ENCODE measurements at regions not wholly inside any gene's neighbourhood (a gene's known extent, or its start where the extent isn't known, plus 50 kb on each side); places are given as distances from the start of the nearest gene placed in this dataset.

DNA sequence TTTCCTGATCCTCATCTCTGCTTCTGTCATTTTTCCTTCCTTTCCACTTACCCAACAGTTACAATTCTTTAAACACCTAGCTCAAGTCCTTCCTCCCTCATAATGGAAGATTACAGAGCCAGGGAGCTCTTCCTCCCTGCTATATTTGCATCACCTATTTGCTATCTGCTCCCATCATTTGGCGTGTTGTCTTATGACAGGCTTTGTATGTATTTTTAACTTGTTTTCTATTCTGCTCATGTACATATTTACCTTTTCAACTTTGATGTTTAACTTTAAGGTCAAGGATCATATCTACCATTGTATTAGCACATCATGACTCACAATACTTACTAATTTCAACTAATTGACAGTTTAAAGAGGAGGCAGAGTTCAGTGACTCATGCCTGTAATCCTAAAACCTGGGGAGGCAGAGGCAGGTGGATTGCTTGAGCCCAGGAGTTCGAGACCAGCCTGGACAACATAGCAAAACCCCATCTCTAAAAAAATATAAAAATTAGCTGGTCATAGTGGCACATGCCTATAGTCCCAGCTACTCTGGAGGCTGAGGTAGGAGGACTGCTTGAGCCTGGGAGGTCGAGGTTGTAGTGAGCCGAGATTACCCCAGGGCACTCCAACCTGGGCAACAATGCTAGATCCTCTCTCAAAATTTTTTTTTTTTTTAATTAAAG lies 92.5 kb upstream of the FOXN2 start (continued):
- TF ChIP-seq ZNF329 (CRISPR knock-in tag; IDR thresholded peaks at IDR 0.05; ENCODE audit: low read depth), result no peak
- TF ChIP-seq NR2F1 (CRISPR knock-in tag; IDR thresholded peaks at IDR 0.05), result peak; percentile 99 to 100
- TF ChIP-seq TOE1 (CRISPR knock-in tag; IDR thresholded peaks at IDR 0.05), result peak; percentile 98
- TF ChIP-seq SMAD1 (CRISPR knock-in tag; IDR thresholded peaks at IDR 0.05; ENCODE audit: borderline replicate concordance, low read depth), result no peak
- TF ChIP-seq HOXA9 (CRISPR knock-in tag; IDR thresholded peaks at IDR 0.05; ENCODE audit: borderline replicate concordance), result peak; percentile 67; the same call in 1 of the 2 replicates
- peak; percentile 93; the same call in 1 of the 2 replicates for TF ChIP-seq ZNF317 (CRISPR knock-in tag; IDR thresholded peaks at IDR 0.05)
- TF ChIP-seq ZNF264 (CRISPR knock-in tag; IDR thresholded peaks at IDR 0.05), result peak; percentile 91
- TF ChIP-seq ZNF33A (CRISPR knock-in tag; IDR thresholded peaks at IDR 0.05; ENCODE audit: borderline replicate concordance), result peak; percentile 99; the same call in 1 of the 2 replicates
- TF ChIP-seq, protein P1, sequence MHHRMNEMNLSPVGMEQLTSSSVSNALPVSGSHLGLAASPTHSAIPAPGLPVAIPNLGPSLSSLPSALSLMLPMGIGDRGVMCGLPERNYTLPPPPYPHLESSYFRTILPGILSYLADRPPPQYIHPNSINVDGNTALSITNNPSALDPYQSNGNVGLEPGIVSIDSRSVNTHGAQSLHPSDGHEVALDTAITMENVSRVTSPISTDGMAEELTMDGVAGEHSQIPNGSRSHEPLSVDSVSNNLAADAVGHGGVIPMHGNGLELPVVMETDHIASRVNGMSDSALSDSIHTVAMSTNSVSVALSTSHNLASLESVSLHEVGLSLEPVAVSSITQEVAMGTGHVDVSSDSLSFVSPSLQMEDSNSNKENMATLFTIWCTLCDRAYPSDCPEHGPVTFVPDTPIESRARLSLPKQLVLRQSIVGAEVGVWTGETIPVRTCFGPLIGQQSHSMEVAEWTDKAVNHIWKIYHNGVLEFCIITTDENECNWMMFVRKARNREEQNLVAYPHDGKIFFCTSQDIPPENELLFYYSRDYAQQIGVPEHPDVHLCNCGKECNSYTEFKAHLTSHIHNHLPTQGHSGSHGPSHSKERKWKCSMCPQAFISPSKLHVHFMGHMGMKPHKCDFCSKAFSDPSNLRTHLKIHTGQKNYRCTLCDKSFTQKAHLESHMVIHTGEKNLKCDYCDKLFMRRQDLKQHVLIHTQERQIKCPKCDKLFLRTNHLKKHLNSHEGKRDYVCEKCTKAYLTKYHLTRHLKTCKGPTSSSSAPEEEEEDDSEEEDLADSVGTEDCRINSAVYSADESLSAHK (CRISPR knock-in tag; IDR thresholded peaks at IDR 0.05; ENCODE audit: borderline replicate concordance), result no peak
- no peak for TF ChIP-seq ZBTB8A (CRISPR knock-in tag; IDR thresholded peaks at IDR 0.05; ENCODE audit: borderline replicate concordance, low read depth)
- TF ChIP-seq ZZZ3 (CRISPR knock-in tag; IDR thresholded peaks at IDR 0.05; ENCODE audit: borderline replicate concordance), result no peak
- peak; percentile 60 for TF ChIP-seq ELF1 (CRISPR knock-in tag; IDR thresholded peaks at IDR 0.05)
- TF ChIP-seq, protein P2, sequence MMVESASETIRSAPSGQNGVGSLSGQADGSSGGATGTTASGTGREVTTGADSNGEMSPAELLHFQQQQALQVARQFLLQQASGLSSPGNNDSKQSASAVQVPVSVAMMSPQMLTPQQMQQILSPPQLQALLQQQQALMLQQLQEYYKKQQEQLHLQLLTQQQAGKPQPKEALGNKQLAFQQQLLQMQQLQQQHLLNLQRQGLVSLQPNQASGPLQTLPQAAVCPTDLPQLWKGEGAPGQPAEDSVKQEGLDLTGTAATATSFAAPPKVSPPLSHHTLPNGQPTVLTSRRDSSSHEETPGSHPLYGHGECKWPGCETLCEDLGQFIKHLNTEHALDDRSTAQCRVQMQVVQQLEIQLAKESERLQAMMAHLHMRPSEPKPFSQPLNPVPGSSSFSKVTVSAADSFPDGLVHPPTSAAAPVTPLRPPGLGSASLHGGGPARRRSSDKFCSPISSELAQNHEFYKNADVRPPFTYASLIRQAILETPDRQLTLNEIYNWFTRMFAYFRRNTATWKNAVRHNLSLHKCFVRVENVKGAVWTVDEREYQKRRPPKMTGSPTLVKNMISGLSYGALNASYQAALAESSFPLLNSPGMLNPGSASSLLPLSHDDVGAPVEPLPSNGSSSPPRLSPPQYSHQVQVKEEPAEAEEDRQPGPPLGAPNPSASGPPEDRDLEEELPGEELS (CRISPR knock-in tag; IDR thresholded peaks at IDR 0.05), result peak; percentile 100
- peak; percentile 99 for TF ChIP-seq JUN (CRISPR knock-in tag; IDR thresholded peaks at IDR 0.05)
- TF ChIP-seq, protein P3, sequence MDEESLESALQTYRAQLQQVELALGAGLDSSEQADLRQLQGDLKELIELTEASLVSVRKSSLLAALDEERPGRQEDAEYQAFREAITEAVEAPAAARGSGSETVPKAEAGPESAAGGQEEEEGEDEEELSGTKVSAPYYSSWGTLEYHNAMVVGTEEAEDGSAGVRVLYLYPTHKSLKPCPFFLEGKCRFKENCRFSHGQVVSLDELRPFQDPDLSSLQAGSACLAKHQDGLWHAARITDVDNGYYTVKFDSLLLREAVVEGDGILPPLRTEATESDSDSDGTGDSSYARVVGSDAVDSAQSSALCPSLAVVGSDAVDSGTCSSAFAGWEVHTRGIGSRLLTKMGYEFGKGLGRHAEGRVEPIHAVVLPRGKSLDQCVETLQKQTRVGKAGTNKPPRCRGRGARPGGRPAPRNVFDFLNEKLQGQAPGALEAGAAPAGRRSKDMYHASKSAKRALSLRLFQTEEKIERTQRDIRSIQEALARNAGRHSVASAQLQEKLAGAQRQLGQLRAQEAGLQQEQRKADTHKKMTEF (CRISPR knock-in tag; IDR thresholded peaks at IDR 0.05), result peak; percentile 100
- TF ChIP-seq KLF9 (CRISPR knock-in tag; IDR thresholded peaks at IDR 0.05; ENCODE audit: low read depth), result peak; percentile 39; the same call in 1 of the 2 replicates
- 0 out of 2 replicates have a peak, but pooled peaks have one; percentile 30 for TF ChIP-seq ZNF562 (CRISPR knock-in tag; IDR thresholded peaks at IDR 0.05; ENCODE audit: borderline replicate concordance)
- TF ChIP-seq, protein P4, sequence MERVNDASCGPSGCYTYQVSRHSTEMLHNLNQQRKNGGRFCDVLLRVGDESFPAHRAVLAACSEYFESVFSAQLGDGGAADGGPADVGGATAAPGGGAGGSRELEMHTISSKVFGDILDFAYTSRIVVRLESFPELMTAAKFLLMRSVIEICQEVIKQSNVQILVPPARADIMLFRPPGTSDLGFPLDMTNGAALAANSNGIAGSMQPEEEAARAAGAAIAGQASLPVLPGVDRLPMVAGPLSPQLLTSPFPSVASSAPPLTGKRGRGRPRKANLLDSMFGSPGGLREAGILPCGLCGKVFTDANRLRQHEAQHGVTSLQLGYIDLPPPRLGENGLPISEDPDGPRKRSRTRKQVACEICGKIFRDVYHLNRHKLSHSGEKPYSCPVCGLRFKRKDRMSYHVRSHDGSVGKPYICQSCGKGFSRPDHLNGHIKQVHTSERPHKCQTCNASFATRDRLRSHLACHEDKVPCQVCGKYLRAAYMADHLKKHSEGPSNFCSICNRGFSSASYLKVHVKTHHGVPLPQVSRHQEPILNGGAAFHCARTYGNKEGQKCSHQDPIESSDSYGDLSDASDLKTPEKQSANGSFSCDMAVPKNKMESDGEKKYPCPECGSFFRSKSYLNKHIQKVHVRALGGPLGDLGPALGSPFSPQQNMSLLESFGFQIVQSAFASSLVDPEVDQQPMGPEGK (CRISPR knock-in tag; IDR thresholded peaks at IDR 0.05), result peak; percentile 81; the same call in 1 of the 2 replicates
- TF ChIP-seq, protein P5, sequence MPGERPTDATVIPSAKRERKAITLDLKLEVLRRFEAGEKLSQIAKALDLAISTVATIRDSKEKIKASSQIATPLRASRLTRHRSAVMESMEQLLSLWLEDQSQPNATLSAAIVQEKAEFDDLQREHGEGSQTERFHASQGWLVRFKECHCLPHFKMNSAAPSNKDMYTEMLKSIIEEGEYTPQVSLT (CRISPR knock-in tag; IDR thresholded peaks at IDR 0.05; ENCODE audit: borderline replicate concordance, low read depth), result no peak
- peak; percentile 96 for TF ChIP-seq SAP130 (CRISPR knock-in tag; IDR thresholded peaks at IDR 0.05; ENCODE audit: low read depth)
- no peak for TF ChIP-seq ZSCAN30 (CRISPR knock-in tag; IDR thresholded peaks at IDR 0.05)
- peak; percentile 100 for TF ChIP-seq MIER3 (CRISPR knock-in tag; IDR thresholded peaks at IDR 0.05; ENCODE audit: borderline replicate concordance)
